Pons (tissue), 1 donor: ENCODE measurements at regions not wholly inside any gene's neighbourhood (a gene's known extent, or its start where the extent isn't known, plus 50 kb on each side); places are given as distances from the start of the nearest gene placed in this dataset.

Experiments
- DNase-seq: peaks from one replicate; pipeline ENCODE4 v3.0.0-alpha.2; 2016; ENCODE audit warnings: low spot score

GRCh38 chr19:31119951-31120690 is 229.1 kb downstream of the TSHZ3 start:
- no peak for DNase-seq

- no peak for DNase-seq
Observed at GRCh38 chr19:31118986-31119385, 230.2 kb downstream of the TSHZ3 start.

- peak; percentile 36 for DNase-seq
Observed at GRCh38 chr19:31118287-31118955, 230.8 kb downstream of the TSHZ3 start.

- DNase-seq, result no peak
Observed at GRCh38 chr19:31114585-31114984, 234.7 kb downstream of the TSHZ3 start.

GRCh38 chr19:31113293-31113692 is 235.9 kb downstream of the TSHZ3 start:
- no peak for DNase-seq

GRCh38 chr19:31112158-31112557 is 237.1 kb downstream of the TSHZ3 start:
- DNase-seq, result no peak

- no peak for DNase-seq
Observed at GRCh38 chr19:31111741-31112140, 237.5 kb downstream of the TSHZ3 start.

GRCh38 chr19:31110336-31110735 is 238.9 kb downstream of the TSHZ3 start:
- DNase-seq, result no peak

GRCh38 chr19:31109636-31110035 is 239.6 kb downstream of the TSHZ3 start:
- DNase-seq, result no peak

- no peak for DNase-seq
Observed at GRCh38 chr19:31107096-31107495, 242.1 kb downstream of the TSHZ3 start.

GRCh38 chr19:31105761-31106160 is 243.5 kb downstream of the TSHZ3 start:
- no peak for DNase-seq

- DNase-seq, result no peak
Observed at GRCh38 chr19:31104451-31104850, 244.8 kb downstream of the TSHZ3 start.

- DNase-seq, result no peak
Observed at GRCh38 chr19:31103228-31103627, 246.0 kb downstream of the TSHZ3 start.

- DNase-seq, result no peak
Observed at GRCh38 chr19:31102674-31103073, 246.6 kb downstream of the TSHZ3 start.

- no peak for DNase-seq
Observed at GRCh38 chr19:31100981-31101380, 248.3 kb downstream of the TSHZ3 start.

- peak; percentile 26 for DNase-seq
Observed at GRCh38 chr19:31100206-31100590, 249.0 kb downstream of the TSHZ3 start.

GRCh38 chr19:31099515-31100205 is 249.6 kb downstream of the TSHZ3 start:
- DNase-seq, result no peak

GRCh38 chr19:31098836-31099235 is 250.4 kb downstream of the TSHZ3 start:
- DNase-seq, result no peak

- no peak for DNase-seq
Observed at GRCh38 chr19:31096935-31097545, 252.2 kb downstream of the TSHZ3 start.

- no peak for DNase-seq
Observed at GRCh38 chr19:31096062-31096830, 253.0 kb downstream of the TSHZ3 start.

GRCh38 chr19:31095100-31095804 is 254.0 kb downstream of the TSHZ3 start:
- no peak for DNase-seq
